Endodermal cell (in vitro differentiated cells): ENCODE measurements at regions not wholly inside any gene's neighbourhood (a gene's known extent, or its start where the extent isn't known, plus 50 kb on each side); places are given as distances from the start of the nearest gene placed in this dataset.

Experiments used
- DNase-seq: peaks from one replicate; pipeline ENCODE4 v3.0.0-alpha.2; 2017
- H3K27ac ChIP-seq: 2 replicates; pipeline ENCODE4 v1.5.1; 2013; ENCODE audit warnings: mild to moderate bottlenecking, low read depth, low read length, moderate library complexity
- H3K27me3 ChIP-seq: 2 replicates; pipeline ENCODE4 v1.6.1; 2013; ENCODE audit warnings: mild to moderate bottlenecking, low read length, moderate library complexity; ENCODE audit not compliant: insufficient read depth, control insufficient read depth, poor library complexity, severe bottlenecking
- H3K36me3 ChIP-seq: 2 replicates; pipeline ENCODE4 v1.7.0; 2013; ENCODE audit warnings: mild to moderate bottlenecking, low read length, moderate library complexity; ENCODE audit not compliant: control insufficient read depth, insufficient read depth
- H3K4me1 ChIP-seq: one replicate; pipeline ENCODE4 v1.7.0; 2013; ENCODE audit warnings: low read length; ENCODE audit not compliant: control insufficient read depth, insufficient read depth
- H3K4me3 ChIP-seq: 2 replicates; pipeline ENCODE4 v1.5.1; 2013; ENCODE audit warnings: mild to moderate bottlenecking, low read length, moderate library complexity
- H3K9ac ChIP-seq: 2 replicates; pipeline ENCODE4 v1.6.1; 2013; ENCODE audit warnings: mild to moderate bottlenecking, low read length, moderate library complexity; ENCODE audit not compliant: poor library complexity, severe bottlenecking; ENCODE audit errors: extremely low read depth
- H3K9me3 ChIP-seq: 2 replicates; pipeline ENCODE4 v1.6.1; 2013; ENCODE audit warnings: mild to moderate bottlenecking, low read length, moderate library complexity; ENCODE audit not compliant: control insufficient read depth
- H3K27ac Mint-ChIP-seq: 2 replicates; pipeline ENCODE4 v1.8.0; 2020; ENCODE audit warnings: mixed read lengths
- H3K27me3 Mint-ChIP-seq: 2 replicates; pipeline ENCODE4 v1.8.0; 2021; ENCODE audit warnings: mild to moderate bottlenecking, mixed read lengths; ENCODE audit not compliant: insufficient read depth
- H3K36me3 Mint-ChIP-seq: 2 replicates; pipeline ENCODE4 v1.8.0; 2020; ENCODE audit warnings: low read depth, mixed read lengths
- H3K4me1 Mint-ChIP-seq: 2 replicates; pipeline ENCODE4 v1.8.0; 2020; ENCODE audit warnings: mixed read lengths
- H3K4me3 Mint-ChIP-seq: 2 replicates; pipeline ENCODE4 v1.8.0; 2020; ENCODE audit warnings: mild to moderate bottlenecking, moderate library complexity, mixed read lengths
- H3K9me3 Mint-ChIP-seq: 2 replicates; pipeline ENCODE4 v1.8.0; 2020; ENCODE audit warnings: mild to moderate bottlenecking, mixed read lengths
- WGBS, 2 experiments: methylation state at CpG; one replicate each; pipeline versions ENCODE4 v1.1.5 to v1.1.7; 2013; ENCODE audit warnings: missing lambda C conversion rate in 2 of 2, mixed read lengths in 1 of 2; ENCODE audit not compliant: insufficient coverage in 1 of 2, insufficient read length in 1 of 2; 5-methylcytosine and 5-hydroxymethylcytosine counted together
- TF ChIP-seq, protein P1 (sequence below): fragments of 200-600 bp; sonication (generic); conservative IDR thresholded peaks from 2 replicates; pipeline ENCODE4 v1.5.0; 2021; ENCODE audit warnings: antibody characterized with exemption, mild to moderate bottlenecking

DNA sequence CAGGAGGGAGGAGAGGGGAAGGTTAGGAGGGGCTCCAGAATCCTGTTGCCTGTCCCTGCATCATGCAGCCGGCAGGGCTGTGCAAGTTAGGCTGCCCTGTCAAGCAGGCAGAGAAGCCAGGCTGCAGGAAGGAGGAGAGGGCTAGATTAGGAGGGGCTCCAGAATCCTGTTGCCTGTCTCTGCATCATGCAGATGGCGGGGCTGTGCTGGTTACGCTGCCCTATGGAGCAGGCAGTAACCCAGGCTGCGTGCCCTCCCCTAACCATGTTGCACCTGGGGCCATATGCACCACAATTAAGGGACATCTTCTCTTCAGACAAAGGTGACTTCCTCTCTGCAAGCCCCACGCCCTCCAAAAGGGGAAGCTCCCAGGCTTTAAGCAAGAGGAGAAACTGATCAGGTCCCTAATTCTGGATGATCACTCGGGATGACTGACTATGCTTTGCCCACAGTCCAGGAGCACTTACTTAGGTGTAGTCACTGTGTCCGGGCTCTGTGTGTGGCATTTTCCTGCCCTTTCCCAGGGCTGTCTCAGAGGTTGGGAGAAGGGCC lies 457.4 kb downstream of the SETD4 start:
- Histone ChIP-seq H3K27me3 (no peaks in the 10 kb centered on the region), H3K9ac (no peak overlapping the region), H3K4me3 (no peak overlapping the region), H3K9me3 (no peaks in the 10 kb centered on the region), H3K4me1 (no peaks in the 10 kb centered on the region), H3K27ac (no peak overlapping the region), H3K36me3 (no peaks in the 10 kb centered on the region)
- DNase-seq, result no peak
- TF ChIP-seq, protein P1, sequence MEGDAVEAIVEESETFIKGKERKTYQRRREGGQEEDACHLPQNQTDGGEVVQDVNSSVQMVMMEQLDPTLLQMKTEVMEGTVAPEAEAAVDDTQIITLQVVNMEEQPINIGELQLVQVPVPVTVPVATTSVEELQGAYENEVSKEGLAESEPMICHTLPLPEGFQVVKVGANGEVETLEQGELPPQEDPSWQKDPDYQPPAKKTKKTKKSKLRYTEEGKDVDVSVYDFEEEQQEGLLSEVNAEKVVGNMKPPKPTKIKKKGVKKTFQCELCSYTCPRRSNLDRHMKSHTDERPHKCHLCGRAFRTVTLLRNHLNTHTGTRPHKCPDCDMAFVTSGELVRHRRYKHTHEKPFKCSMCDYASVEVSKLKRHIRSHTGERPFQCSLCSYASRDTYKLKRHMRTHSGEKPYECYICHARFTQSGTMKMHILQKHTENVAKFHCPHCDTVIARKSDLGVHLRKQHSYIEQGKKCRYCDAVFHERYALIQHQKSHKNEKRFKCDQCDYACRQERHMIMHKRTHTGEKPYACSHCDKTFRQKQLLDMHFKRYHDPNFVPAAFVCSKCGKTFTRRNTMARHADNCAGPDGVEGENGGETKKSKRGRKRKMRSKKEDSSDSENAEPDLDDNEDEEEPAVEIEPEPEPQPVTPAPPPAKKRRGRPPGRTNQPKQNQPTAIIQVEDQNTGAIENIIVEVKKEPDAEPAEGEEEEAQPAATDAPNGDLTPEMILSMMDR, result no peak
- 79 to 83% methylated on average over 5 to 7 of the region's 7 CpGs for WGBS, 2 experiments
- no peak overlapping the region for H3K4me3 Mint-ChIP-seq
- H3K9me3 Mint-ChIP-seq, result peaks cover 3% of the 10 kb centered on the region
- H3K4me1 Mint-ChIP-seq, result no peaks in the 10 kb centered on the region
- H3K27ac Mint-ChIP-seq, result no peak overlapping the region
- no peaks in the 10 kb centered on the region for H3K27me3 Mint-ChIP-seq
- no peaks in the 10 kb centered on the region for H3K36me3 Mint-ChIP-seq

- no peak for DNase-seq
Measured at GRCh38 chr21:35601211-35601610, 459.1 kb downstream of the SETD4 start.

GRCh38 chr21:35599164-35599563 lies 461.2 kb downstream of the SETD4 start:
- Mint-ChIP-seq H3K36me3 (no peaks in the 10 kb centered on the region), H3K9me3 (no peaks in the 10 kb centered on the region), H3K27ac (no peak overlapping the region), H3K27me3 (no peaks in the 10 kb centered on the region), H3K4me1 (no peaks in the 10 kb centered on the region), H3K4me3 (no peak overlapping the region)
- DNase-seq, result no peak
- Histone ChIP-seq H3K4me1 (no peaks in the 10 kb centered on the region), H3K27ac (no peak overlapping the region), H3K9me3 (no peaks in the 10 kb centered on the region), H3K4me3 (no peak overlapping the region), H3K36me3 (no peaks in the 10 kb centered on the region), H3K27me3 (no peaks in the 10 kb centered on the region), H3K9ac (no peak overlapping the region)
- TF ChIP-seq, protein P1, result no peak
- 82 to 86% methylated on average over 8 of the region's 8 CpGs for WGBS, 2 experiments

More at GRCh38 chr21:35601211-35601610, 459.1 kb downstream of the SETD4 start:
- Histone ChIP-seq H3K27ac (no peak overlapping the region), H3K9me3 (no peaks in the 10 kb centered on the region), H3K4me1 (no peaks in the 10 kb centered on the region), H3K4me3 (no peak overlapping the region), H3K36me3 (no peaks in the 10 kb centered on the region), H3K9ac (no peak overlapping the region), H3K27me3 (no peaks in the 10 kb centered on the region)
- TF ChIP-seq, protein P1, result no peak
- WGBS, 2 experiments, result 99 to 100% methylated on average over 2 to 4 of the region's 4 CpGs
- Mint-ChIP-seq H3K27me3 (no peaks in the 10 kb centered on the region), H3K4me3 (no peak overlapping the region), H3K27ac (no peak overlapping the region), H3K4me1 (no peaks in the 10 kb centered on the region), H3K9me3 (no peaks in the 10 kb centered on the region), H3K36me3 (no peaks in the 10 kb centered on the region)
